ENCODE measurements at regions not wholly inside any gene's neighbourhood (a gene's known extent, or its start where the extent isn't known, plus 50 kb on each side); places are given as distances from the start of the nearest gene placed in this dataset.

DNA sequence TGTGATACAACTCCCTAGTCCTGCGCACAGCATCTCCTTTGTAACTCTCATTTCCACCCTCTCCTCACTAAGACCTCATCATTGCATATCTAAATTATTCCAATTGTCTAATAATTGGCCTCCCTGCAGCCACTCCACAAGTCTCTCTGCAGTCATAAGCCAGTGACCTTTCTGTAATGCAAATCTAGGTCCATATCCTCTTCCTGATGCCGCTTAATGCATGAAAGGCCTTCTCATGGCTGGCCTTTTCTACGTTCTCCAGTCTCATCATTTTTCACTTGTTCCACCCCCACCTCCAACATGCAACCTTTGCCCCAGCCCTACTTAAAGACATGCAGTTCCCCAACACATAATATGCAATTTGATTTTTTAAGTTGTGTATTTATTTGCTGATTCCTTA, 96.0 kb downstream of the RPAP3 start:
- TF ChIP-seq ZNF555 (tag by site-specific recombination; conservative IDR thresholded peaks at IDR 0.05), result no peak
- no peak for TF ChIP-seq ZNF274 (IDR thresholded peaks at IDR 0.05; ENCODE audit: low read length)
- TF ChIP-seq ZNF274 (tag by site-specific recombination; IDR thresholded peaks at IDR 0.05; ENCODE audit: borderline replicate concordance), result no peak
- TF ChIP-seq, protein P1, sequence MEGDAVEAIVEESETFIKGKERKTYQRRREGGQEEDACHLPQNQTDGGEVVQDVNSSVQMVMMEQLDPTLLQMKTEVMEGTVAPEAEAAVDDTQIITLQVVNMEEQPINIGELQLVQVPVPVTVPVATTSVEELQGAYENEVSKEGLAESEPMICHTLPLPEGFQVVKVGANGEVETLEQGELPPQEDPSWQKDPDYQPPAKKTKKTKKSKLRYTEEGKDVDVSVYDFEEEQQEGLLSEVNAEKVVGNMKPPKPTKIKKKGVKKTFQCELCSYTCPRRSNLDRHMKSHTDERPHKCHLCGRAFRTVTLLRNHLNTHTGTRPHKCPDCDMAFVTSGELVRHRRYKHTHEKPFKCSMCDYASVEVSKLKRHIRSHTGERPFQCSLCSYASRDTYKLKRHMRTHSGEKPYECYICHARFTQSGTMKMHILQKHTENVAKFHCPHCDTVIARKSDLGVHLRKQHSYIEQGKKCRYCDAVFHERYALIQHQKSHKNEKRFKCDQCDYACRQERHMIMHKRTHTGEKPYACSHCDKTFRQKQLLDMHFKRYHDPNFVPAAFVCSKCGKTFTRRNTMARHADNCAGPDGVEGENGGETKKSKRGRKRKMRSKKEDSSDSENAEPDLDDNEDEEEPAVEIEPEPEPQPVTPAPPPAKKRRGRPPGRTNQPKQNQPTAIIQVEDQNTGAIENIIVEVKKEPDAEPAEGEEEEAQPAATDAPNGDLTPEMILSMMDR (tag by site-specific recombination; IDR thresholded peaks at IDR 0.05), result no peak
- TF ChIP-seq ZNF670 (tag by site-specific recombination; IDR thresholded peaks at IDR 0.05; ENCODE audit: low read depth), result no peak
- TF ChIP-seq, protein P2, sequence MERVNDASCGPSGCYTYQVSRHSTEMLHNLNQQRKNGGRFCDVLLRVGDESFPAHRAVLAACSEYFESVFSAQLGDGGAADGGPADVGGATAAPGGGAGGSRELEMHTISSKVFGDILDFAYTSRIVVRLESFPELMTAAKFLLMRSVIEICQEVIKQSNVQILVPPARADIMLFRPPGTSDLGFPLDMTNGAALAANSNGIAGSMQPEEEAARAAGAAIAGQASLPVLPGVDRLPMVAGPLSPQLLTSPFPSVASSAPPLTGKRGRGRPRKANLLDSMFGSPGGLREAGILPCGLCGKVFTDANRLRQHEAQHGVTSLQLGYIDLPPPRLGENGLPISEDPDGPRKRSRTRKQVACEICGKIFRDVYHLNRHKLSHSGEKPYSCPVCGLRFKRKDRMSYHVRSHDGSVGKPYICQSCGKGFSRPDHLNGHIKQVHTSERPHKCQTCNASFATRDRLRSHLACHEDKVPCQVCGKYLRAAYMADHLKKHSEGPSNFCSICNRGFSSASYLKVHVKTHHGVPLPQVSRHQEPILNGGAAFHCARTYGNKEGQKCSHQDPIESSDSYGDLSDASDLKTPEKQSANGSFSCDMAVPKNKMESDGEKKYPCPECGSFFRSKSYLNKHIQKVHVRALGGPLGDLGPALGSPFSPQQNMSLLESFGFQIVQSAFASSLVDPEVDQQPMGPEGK (tag by site-specific recombination; IDR thresholded peaks at IDR 0.05), result no peak
- TF ChIP-seq, protein P3, sequence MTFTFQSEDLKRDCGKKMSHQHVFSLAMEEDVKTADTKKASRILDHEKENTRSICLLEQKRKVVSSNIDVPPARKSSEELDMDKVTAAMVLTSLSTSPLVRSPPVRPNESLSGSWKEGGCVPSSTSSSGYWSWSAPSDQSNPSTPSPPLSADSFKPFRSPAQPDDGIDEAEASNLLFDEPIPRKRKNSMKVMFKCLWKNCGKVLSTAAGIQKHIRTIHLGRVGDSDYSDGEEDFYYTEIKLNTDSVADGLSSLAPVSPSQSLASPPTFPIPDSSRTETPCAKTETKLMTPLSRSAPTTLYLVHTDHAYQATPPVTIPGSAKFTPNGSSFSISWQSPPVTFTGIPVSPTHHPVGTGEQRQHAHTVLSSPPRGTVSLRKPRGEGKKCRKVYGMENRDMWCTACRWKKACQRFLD (tag by site-specific recombination; IDR thresholded peaks at IDR 0.05), result no peak
- no peak for TF ChIP-seq WT1 (tag by site-specific recombination; IDR thresholded peaks at IDR 0.05)
- TF ChIP-seq ZNF335 (tag by site-specific recombination; conservative IDR thresholded peaks at IDR 0.05), result no peak
- no peak for TF ChIP-seq ZFP37 (tag by site-specific recombination; IDR thresholded peaks at IDR 0.05)
- TF ChIP-seq, protein P4, sequence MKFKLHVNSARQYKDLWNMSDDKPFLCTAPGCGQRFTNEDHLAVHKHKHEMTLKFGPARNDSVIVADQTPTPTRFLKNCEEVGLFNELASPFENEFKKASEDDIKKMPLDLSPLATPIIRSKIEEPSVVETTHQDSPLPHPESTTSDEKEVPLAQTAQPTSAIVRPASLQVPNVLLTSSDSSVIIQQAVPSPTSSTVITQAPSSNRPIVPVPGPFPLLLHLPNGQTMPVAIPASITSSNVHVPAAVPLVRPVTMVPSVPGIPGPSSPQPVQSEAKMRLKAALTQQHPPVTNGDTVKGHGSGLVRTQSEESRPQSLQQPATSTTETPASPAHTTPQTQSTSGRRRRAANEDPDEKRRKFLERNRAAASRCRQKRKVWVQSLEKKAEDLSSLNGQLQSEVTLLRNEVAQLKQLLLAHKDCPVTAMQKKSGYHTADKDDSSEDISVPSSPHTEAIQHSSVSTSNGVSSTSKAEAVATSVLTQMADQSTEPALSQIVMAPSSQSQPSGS (tag by site-specific recombination; IDR thresholded peaks at IDR 0.05; ENCODE audit: low read depth), result no peak
- no peak for TF ChIP-seq ZNF133 (tag by site-specific recombination; IDR thresholded peaks at IDR 0.05)
